ENCODE measurements at regions not wholly inside any gene's neighbourhood (a gene's known extent, or its start where the extent isn't known, plus 50 kb on each side); places are given as distances from the start of the nearest gene placed in this dataset.
A peak's percentile ranks its signal among the peaks of the same experiment; 100 is the strongest.

GRCh38 chr5:34587355-34588241 is 68.5 kb upstream of the RAI14 start:
- no peak for DNase-seq (ENCODE audit: low read depth)

GRCh38 chr5:34589832-34590231 is 66.3 kb upstream of the RAI14 start:
- no peak for DNase-seq (ENCODE audit: low read depth)

- no peak for DNase-seq (ENCODE audit: low read depth)
These were observed 64.4 kb upstream of the RAI14 start for GRCh38 chr5:34591723-34592122.

GRCh38 chr5:34597034-34598027 is 58.8 kb upstream of the RAI14 start:
- no peak for DNase-seq (ENCODE audit: low read depth)

- peak; percentile 90 for DNase-seq (ENCODE audit: low read depth)
These were observed 57.8 kb upstream of the RAI14 start for GRCh38 chr5:34598177-34598794.

- DNase-seq (ENCODE audit: low read depth) = no peak
These were observed 56.5 kb upstream of the RAI14 start for GRCh38 chr5:34599471-34600117.

- DNase-seq (ENCODE audit: low read depth) = no peak
These were observed 56.0 kb upstream of the RAI14 start for GRCh38 chr5:34600118-34600493.

- DNase-seq (ENCODE audit: low read depth) = no peak
These were observed 52.8 kb upstream of the RAI14 start for GRCh38 chr5:34603378-34603777.

- DNase-seq (ENCODE audit: low read depth) = no peak
These were observed 51.9 kb upstream of the RAI14 start for GRCh38 chr5:34604119-34604675.

- DNase-seq (ENCODE audit: low read depth) = no peak
These were observed 50.0 kb upstream of the RAI14 start for GRCh38 chr5:34606101-34606500.

Measured in stromal cell of bone marrow (primary cell).